ENCODE measurements at regions not wholly inside any gene's neighbourhood (a gene's known extent, or its start where the extent isn't known, plus 50 kb on each side); places are given as distances from the start of the nearest gene placed in this dataset.

GRCh38 chr18:2144811-2145210 lies 426.5 kb downstream of the METTL4 start (continued):
- TF ChIP-seq FOXM1 (IDR thresholded peaks at IDR 0.05; ENCODE audit: low read depth) (no peak), TCF12 (IDR thresholded peaks at IDR 0.05) (no peak)

DNA sequence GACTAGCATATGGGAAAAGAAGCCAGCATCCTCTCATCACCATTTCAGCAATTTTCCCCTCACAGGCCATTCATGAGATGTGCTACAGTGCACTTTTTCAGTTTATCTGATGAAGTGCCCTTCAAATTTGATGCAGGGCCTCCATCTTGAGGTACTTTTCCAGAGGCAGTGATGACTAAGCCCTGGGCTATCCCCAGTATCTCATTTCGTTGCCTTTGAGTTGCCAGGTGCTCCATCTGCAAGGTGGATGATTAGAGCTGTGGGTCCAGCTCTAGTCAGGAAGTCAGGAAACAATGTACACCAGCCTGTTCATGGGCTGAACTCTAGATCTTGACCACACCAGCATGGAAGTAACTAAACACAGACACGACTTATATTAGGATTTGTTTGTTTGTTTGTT lies 425.2 kb downstream of the METTL4 start:
- no peak overlapping the region for H3K4me3 ChIP-seq (ENCODE audit: low read depth in 2 of 2, low read length in 1 of 2)
- no peak for TF ChIP-seq RXRA (IDR thresholded peaks at IDR 0.05; ENCODE audit: borderline replicate concordance, low read depth)
- TF ChIP-seq MXI1 (IDR thresholded peaks at IDR 0.05; ENCODE audit: low read depth, low read length): no peak
- no peak for TF ChIP-seq ELF1 (IDR thresholded peaks at IDR 0.05)
- no peak for TF ChIP-seq RCOR1 (IDR thresholded peaks at IDR 0.05; ENCODE audit: low read length)
- TF ChIP-seq GABPA (IDR thresholded peaks at IDR 0.05; ENCODE audit: low read depth): no peak
- no peak for TF ChIP-seq GATA2 (CRISPR knock-in tag; IDR thresholded peaks at IDR 0.05)
- no peak for TF ChIP-seq TAF1 (IDR thresholded peaks at IDR 0.05; ENCODE audit: borderline replicate concordance, low read depth, low read length)
- TF ChIP-seq JUND (IDR thresholded peaks at IDR 0.05): no peak
- TF ChIP-seq FOXJ3 (CRISPR knock-in tag; IDR thresholded peaks at IDR 0.05): no peak
- no peak for TF ChIP-seq RFX5 (IDR thresholded peaks at IDR 0.05; ENCODE audit: low read length)
- TF ChIP-seq, protein P1, sequence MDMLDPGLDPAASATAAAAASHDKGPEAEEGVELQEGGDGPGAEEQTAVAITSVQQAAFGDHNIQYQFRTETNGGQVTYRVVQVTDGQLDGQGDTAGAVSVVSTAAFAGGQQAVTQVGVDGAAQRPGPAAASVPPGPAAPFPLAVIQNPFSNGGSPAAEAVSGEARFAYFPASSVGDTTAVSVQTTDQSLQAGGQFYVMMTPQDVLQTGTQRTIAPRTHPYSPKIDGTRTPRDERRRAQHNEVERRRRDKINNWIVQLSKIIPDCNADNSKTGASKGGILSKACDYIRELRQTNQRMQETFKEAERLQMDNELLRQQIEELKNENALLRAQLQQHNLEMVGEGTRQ (IDR thresholded peaks at IDR 0.05; ENCODE audit: borderline replicate concordance, low read depth, low read length): no peak
- TF ChIP-seq, protein P2, sequence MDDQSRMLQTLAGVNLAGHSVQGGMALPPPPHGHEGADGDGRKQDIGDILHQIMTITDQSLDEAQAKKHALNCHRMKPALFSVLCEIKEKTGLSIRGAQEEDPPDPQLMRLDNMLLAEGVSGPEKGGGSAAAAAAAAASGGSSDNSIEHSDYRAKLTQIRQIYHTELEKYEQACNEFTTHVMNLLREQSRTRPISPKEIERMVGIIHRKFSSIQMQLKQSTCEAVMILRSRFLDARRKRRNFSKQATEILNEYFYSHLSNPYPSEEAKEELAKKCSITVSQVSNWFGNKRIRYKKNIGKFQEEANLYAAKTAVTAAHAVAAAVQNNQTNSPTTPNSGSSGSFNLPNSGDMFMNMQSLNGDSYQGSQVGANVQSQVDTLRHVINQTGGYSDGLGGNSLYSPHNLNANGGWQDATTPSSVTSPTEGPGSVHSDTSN (IDR thresholded peaks at IDR 0.05): no peak
- TF ChIP-seq EP300 (IDR thresholded peaks at IDR 0.05; ENCODE audit: borderline replicate concordance in 1 of 2, low read depth in 1 of 2, low read length in 1 of 2): no peak
- TF ChIP-seq FOSL2 (IDR thresholded peaks at IDR 0.05; ENCODE audit: borderline replicate concordance, low read depth): no peak
- no peak for TF ChIP-seq CTCF (IDR thresholded peaks at IDR 0.05)
- TF ChIP-seq RAD21 (IDR thresholded peaks at IDR 0.05; ENCODE audit: low read length): no peak
- TF ChIP-seq MAX (IDR thresholded peaks at IDR 0.05; ENCODE audit: low read depth): no peak
- no peak for TF ChIP-seq ZBTB33 (IDR thresholded peaks at IDR 0.05; ENCODE audit: borderline replicate concordance, low read depth)
- TF ChIP-seq CHD2 (IDR thresholded peaks at IDR 0.05; ENCODE audit: low read length, partially characterized antibody): no peak
- H3K79me2 ChIP-seq (ENCODE audit: insufficient read depth): no peaks in the 10 kb centered on the region
- ChIA-PET CTCF (no interaction called here), POLR2A (no interaction called here)
- H4K20me1 ChIP-seq (ENCODE audit: insufficient read depth): no peaks in the 10 kb centered on the region
- no peak for DNase-seq
- no peaks in the 10 kb centered on the region for H3K27me3 ChIP-seq (ENCODE audit: insufficient read depth)
- no peak overlapping the region for H3K27ac ChIP-seq (ENCODE audit: low read depth in 2 of 2, low read length in 1 of 2)
- no peaks in the 10 kb centered on the region for H3F3A ChIP-seq (replicated peaks; ENCODE audit: insufficient read depth)
- H3K9ac ChIP-seq: no peak overlapping the region
- no peaks in the 10 kb centered on the region for H3K36me3 ChIP-seq (replicated peaks in 1 of 2; ENCODE audit: control insufficient read depth in 1 of 2, insufficient read depth in 2 of 2, low read length in 1 of 2)
- no peaks in the 10 kb centered on the region for H3K4me1 ChIP-seq (ENCODE audit: control insufficient read depth in 1 of 2, insufficient read depth in 2 of 2, low read depth in 1 of 2, low read length in 1 of 2)
- WGBS (ENCODE audit: low lambda C conversion rate): 0% methylated on average over 2 of the region's 2 CpGs
- H3K9me3 ChIP-seq: no peaks in the 10 kb centered on the region
- no peak overlapping the region for H2AFZ ChIP-seq (ENCODE audit: low read depth)
- H3K9me2 ChIP-seq: no peaks in the 10 kb centered on the region
- no peak overlapping the region for H3K4me2 ChIP-seq

Data from SK-N-SH (cell line).